Type B pancreatic cell (in vitro differentiated cells): ENCODE measurements at regions not wholly inside any gene's neighbourhood (a gene's known extent, or its start where the extent isn't known, plus 50 kb on each side); places are given as distances from the start of the nearest gene placed in this dataset.

Experiments used
- DNase-seq: peaks from one replicate; pipeline ENCODE4 v3.0.0; 2021; ENCODE audit warnings: mixed read lengths; ENCODE audit not compliant: unreplicated experiment; ENCODE audit errors: extremely low spot score
- H3K27ac Mint-ChIP-seq: 2 replicates; pipeline ENCODE4 v1.8.0; 2021; ENCODE audit warnings: mild to moderate bottlenecking, mixed read lengths
- H3K27me3 Mint-ChIP-seq: 2 replicates; pipeline ENCODE4 v1.8.0; 2021; ENCODE audit warnings: mixed read lengths
- H3K36me3 Mint-ChIP-seq: 2 replicates; pipeline ENCODE4 v1.8.0; 2021; ENCODE audit warnings: mixed read lengths
- H3K4me1 Mint-ChIP-seq: one replicate; pipeline ENCODE4 v1.8.0; 2021; ENCODE audit warnings: mixed read lengths; ENCODE audit not compliant: unreplicated experiment
- H3K4me3 Mint-ChIP-seq: 2 replicates; pipeline ENCODE4 v1.8.0; 2021; ENCODE audit warnings: mild to moderate bottlenecking, mixed read lengths
- H3K9me3 Mint-ChIP-seq: 2 replicates; pipeline ENCODE4 v1.8.0; 2021; ENCODE audit warnings: mixed read lengths
- CTCF ChIP-seq: fragments of 200-600 bp; sonication (generic); conservative IDR thresholded peaks from 2 replicates; pipeline ENCODE4 v1.5.0; 2021; ENCODE audit warnings: antibody characterized with exemption, mild to moderate bottlenecking

- H3K27ac Mint-ChIP-seq: no peak overlapping the region
- H3K27me3 Mint-ChIP-seq: no peaks in the 10 kb centered on the region
- no peak overlapping the region for H3K4me3 Mint-ChIP-seq
- TF ChIP-seq CTCF: no peak
- no peak for DNase-seq
- no peaks in the 10 kb centered on the region for H3K9me3 Mint-ChIP-seq
- H3K36me3 Mint-ChIP-seq: no peaks in the 10 kb centered on the region
- H3K4me1 Mint-ChIP-seq: no peaks in the 10 kb centered on the region
These were observed 464.7 kb downstream of the TXNL1 start for GRCh38 chr18:56173542-56174220.

GRCh38 chr18:56172527-56172926 lies 465.9 kb downstream of the TXNL1 start:
- Mint-ChIP-seq H3K4me1 (peaks cover 7% of the 10 kb centered on the region), H3K27me3 (no peaks in the 10 kb centered on the region), H3K4me3 (no peak overlapping the region), H3K36me3 (no peaks in the 10 kb centered on the region), H3K9me3 (no peaks in the 10 kb centered on the region), H3K27ac (no peak overlapping the region)
- no peak for TF ChIP-seq CTCF
- no peak for DNase-seq

- no peak overlapping the region for H3K27ac Mint-ChIP-seq
- H3K27me3 Mint-ChIP-seq: no peaks in the 10 kb centered on the region
- H3K4me1 Mint-ChIP-seq: peaks cover 10% of the 10 kb centered on the region
These were observed 466.5 kb downstream of the TXNL1 start for GRCh38 chr18:56171848-56172247.

GRCh38 chr18:56168049-56168781 lies 470.2 kb downstream of the TXNL1 start:
- DNase-seq: no peak
- Mint-ChIP-seq H3K27me3 (no peaks in the 10 kb centered on the region), H3K4me1 (peaks cover 10% of the 10 kb centered on the region), H3K27ac (no peak overlapping the region), H3K36me3 (no peaks in the 10 kb centered on the region), H3K4me3 (no peak overlapping the region), H3K9me3 (peaks cover 4% of the 10 kb centered on the region)
- no peak for TF ChIP-seq CTCF

More at GRCh38 chr18:56171848-56172247, 466.5 kb downstream of the TXNL1 start:
- Mint-ChIP-seq H3K4me3 (no peak overlapping the region), H3K9me3 (no peaks in the 10 kb centered on the region), H3K36me3 (no peaks in the 10 kb centered on the region)
- TF ChIP-seq CTCF: no peak
- DNase-seq: no peak

GRCh38 chr18:56167366-56167765 lies 471.0 kb downstream of the TXNL1 start:
- no peak overlapping the region for H3K27ac Mint-ChIP-seq
- H3K36me3 Mint-ChIP-seq: no peaks in the 10 kb centered on the region
- TF ChIP-seq CTCF: no peak
- peaks cover 10% of the 10 kb centered on the region for H3K4me1 Mint-ChIP-seq
- H3K9me3 Mint-ChIP-seq: peaks cover 4% of the 10 kb centered on the region
- DNase-seq: no peak
- H3K27me3 Mint-ChIP-seq: no peaks in the 10 kb centered on the region
- no peak overlapping the region for H3K4me3 Mint-ChIP-seq
